GM10266 (cell line): ENCODE measurements at regions not wholly inside any gene's neighbourhood (a gene's known extent, or its start where the extent isn't known, plus 50 kb on each side); places are given as distances from the start of the nearest gene placed in this dataset.
"Not testable (repeated sequence)": the region's sequence is repeated elsewhere in the genome, so short reads cannot be mapped to it uniquely, and the experiment has no call there.

ENCODE experiments used
- DNase-seq: peaks from one replicate; pipeline ENCODE4 v3.0.0; 2012; ENCODE audit errors: extremely low spot score
- CTCF ChIP-seq: IDR thresholded peaks from 2 replicates; pipeline ENCODE4 v1.5.1; 2012; ENCODE audit warnings: mild to moderate bottlenecking, low read depth; ENCODE audit not compliant: control insufficient read depth, insufficient read depth; ENCODE audit errors: missing control alignments

- no peak for DNase-seq
- no peak for TF ChIP-seq CTCF
Measured at GRCh38 chr4:164579270-164579942, 174.5 kb upstream of the SMIM31 start.

GRCh38 chr4:164591666-164592065, 162.3 kb upstream of the SMIM31 start:
- TF ChIP-seq CTCF: no peak
- no peak for DNase-seq

- no peak for TF ChIP-seq CTCF
- DNase-seq: no peak
Measured at GRCh38 chr4:164595751-164596150, 158.2 kb upstream of the SMIM31 start.

GRCh38 chr4:164596318-164596878, 157.5 kb upstream of the SMIM31 start:
- TF ChIP-seq CTCF: no peak
- DNase-seq: no peak

GRCh38 chr4:164596927-164597326, 157.0 kb upstream of the SMIM31 start:
- no peak for TF ChIP-seq CTCF

GRCh38 chr4:164601653-164602052, 152.3 kb upstream of the SMIM31 start:
- DNase-seq: no peak
- TF ChIP-seq CTCF: no peak

More at GRCh38 chr4:164596927-164597326, 157.0 kb upstream of the SMIM31 start:
- DNase-seq: no peak

GRCh38 chr4:164605791-164606190, 148.1 kb upstream of the SMIM31 start:
- not testable (repeated sequence) for DNase-seq
